ENCODE measurements at regions not wholly inside any gene's neighbourhood (a gene's known extent, or its start where the extent isn't known, plus 50 kb on each side); places are given as distances from the start of the nearest gene placed in this dataset.

GRCh38 chr6:209432-210103 lies 82.7 kb upstream of the DUSP22 start:
- no peak for DNase-seq

DNA sequence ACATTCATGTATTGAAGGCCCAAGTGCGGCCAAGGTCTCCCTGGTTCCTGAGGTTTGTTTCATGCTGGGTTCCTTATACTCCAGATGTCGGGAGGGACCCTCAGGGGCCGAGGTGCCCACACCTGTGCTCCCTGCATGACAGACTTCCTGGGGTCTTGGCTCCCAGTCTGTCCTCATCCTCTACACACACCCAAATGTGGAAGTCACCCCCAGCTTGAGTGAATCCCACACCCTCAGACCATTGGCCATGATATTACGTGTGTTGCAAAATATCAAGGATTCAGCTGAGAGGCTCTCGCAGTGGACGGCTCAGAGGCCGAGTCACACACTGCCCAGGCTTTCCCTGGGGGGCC lies 82.2 kb upstream of the DUSP22 start:
- DNase-seq, result no peak

- no peak for DNase-seq
Measured at GRCh38 chr6:210778-211374, 81.4 kb upstream of the DUSP22 start.

GRCh38 chr6:211871-212497 lies 80.3 kb upstream of the DUSP22 start:
- DNase-seq, result no peak

DNA sequence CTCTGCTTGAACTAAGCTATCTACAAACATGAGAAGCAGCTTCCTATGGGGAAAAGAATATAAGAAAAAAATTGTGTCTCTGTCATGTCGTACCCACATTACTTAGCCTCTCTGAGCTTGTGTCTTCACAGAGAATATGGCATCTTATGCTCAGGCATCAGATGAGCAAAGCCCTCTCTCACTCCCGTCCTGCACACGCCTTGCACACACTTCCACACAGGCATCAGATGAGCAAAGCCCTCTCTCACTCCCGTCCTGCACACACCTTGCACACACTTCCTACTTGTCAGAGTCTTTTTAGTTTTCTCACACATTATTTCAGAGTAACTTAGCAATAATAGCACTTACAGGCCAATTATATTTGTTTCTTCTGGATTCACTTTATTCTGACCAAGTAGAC lies 79.0 kb upstream of the DUSP22 start:
- no peak for DNase-seq

DNA sequence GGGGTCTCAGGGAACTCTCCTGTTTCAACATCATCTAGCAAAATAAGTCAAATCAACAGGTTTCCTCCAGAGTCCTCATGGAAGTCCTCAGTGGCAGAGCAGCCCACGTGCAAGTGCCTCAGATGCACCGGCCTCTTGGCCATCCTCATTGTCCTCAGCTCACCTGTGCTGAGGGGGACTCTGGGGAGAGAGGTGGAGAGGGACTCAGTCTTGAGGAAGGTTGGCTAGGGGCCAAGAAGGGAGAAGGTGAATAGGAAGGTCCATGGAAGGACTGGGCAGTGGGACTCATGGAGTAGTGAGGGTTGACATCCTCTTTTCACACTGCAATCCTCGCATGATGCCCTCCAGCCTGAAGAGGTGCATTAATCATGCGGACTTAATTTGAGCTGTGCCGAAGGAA lies 77.9 kb upstream of the DUSP22 start:
- no peak for DNase-seq

- no peak for DNase-seq
Measured at GRCh38 chr6:215335-216034, 76.8 kb upstream of the DUSP22 start.

DNA sequence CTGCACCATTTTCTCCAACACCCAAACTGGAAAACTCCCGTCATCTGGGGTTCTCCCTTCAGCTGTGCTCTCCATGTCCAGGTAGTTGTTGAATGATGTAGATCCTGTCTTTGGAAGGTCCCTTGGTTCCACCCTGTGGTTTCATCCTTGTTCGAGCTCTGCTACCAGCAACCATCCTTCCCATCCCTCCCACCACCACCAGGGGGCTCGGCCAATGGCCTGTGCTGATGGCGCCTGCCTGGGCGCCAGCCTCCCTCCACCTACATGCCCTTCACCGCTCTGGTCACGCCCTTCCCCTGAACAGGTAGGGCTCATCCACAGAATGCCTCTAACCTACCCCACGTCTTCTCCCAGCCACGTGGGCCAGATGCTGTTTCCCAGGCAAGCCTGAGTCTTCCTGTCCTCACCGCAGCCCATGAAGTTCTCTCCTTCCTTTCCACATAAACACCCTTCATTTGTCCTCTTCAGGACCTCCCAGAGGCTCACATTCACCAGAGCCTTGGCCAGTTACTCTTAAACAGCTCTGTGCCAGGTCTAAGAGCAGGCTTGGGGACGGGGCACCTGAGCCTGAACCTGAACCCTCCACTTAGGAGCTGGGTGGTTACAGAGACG lies 75.1 kb upstream of the DUSP22 start:
- DNase-seq, result no peak

- no peak for DNase-seq
Measured at GRCh38 chr6:218153-219018, 73.9 kb upstream of the DUSP22 start.

DNA sequence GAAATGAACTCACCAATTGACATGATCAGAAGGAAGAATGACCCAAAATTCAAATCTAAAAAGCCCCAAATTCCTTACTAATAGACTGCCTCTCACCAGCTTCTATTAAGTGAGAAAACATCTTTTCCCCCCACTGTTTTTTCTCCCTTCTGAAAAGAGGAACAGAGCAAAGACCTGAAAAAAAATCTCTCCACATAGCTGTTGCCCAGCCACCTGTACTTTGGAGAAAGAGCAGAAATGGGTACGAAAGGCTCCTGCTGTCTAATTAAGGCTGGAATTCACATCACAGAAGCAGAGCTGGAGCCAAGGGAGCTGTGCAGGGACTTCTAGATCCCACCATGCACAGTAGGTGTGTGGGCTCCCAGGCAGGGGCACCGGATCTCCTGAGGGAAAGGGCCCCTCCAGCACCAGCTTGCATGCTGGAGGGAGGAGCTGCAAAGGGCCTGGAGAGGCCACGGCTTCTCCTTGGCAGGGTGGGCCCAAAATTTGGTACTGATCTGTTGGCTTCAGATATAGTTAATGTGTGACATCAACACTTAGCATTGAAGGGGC lies 73.2 kb upstream of the DUSP22 start:
- no peak for DNase-seq

GRCh38 chr6:219641-220198 lies 72.6 kb upstream of the DUSP22 start:
- DNase-seq, result no peak

GRCh38 chr6:220312-220711 lies 72.0 kb upstream of the DUSP22 start:
- no peak for DNase-seq

- no peak for DNase-seq
Measured at GRCh38 chr6:220721-221475, 71.4 kb upstream of the DUSP22 start.

DNA sequence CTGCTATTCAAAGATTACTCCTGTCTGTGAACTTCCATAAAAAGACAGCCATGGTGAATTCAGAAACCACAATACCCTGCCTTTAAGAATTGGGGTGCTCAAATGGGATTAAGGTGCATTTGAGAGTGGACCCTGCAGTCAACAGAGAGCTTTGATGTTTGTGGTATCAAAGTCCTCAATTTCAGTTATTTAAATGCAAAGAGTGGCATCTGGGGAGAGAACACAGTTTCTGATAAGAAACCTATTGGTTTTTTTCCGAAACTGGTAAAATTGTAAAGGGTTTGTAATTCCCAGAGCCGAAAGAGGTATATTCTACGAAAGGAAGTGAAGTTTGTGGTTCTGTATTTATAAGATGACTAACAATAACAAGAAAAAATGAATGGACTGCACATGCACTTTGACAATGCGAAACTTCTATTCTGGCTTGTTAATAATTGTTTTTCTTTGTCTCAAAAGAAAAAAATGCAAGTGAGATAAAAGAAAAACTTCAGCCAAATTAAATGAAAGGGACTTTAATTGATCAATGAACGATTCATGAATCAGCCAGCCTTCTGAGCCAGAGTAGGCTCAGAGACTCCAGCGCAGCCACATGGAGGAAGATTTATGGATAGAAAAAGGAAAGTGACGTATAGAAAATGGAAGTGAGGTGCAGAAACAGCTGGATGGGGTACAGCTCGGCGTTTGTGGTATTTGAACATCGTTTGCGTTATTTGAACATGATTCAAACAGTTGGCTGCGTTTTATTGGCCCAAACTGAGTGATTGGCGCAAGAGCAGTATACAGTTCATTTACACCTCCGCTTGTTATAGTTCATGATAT lies 70.5 kb upstream of the DUSP22 start:
- DNase-seq, result no peak

GRCh38 chr6:222468-222867 lies 69.8 kb upstream of the DUSP22 start:
- DNase-seq, result no peak

GRCh38 chr6:223136-223535 lies 69.2 kb upstream of the DUSP22 start:
- DNase-seq, result no peak

DNA sequence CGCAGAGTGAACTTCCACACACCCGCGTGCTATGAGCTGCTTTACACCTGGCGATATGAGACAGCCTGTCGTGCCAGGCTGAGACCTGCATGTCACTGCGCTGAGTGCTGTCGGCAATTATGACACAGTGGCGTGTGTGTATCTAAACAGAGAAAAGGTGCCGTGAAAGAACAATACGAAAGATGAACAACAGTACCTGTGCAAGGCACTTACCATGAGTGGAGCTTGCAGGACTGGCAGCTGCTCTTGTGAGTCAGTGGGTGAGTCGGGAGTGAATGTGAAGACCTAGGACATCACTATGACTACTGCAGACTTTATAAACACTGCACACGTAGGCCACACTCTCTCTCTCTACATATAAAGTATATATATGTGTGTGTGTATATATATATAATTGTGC lies 68.5 kb upstream of the DUSP22 start:
- no peak for DNase-seq

GRCh38 chr6:224350-224749 lies 67.9 kb upstream of the DUSP22 start:
- DNase-seq, result no peak

GRCh38 chr6:225121-225721 lies 67.1 kb upstream of the DUSP22 start:
- DNase-seq, result no peak

All from right lung (tissue), 2 donors.